ENCODE measurements at regions not wholly inside any gene's neighbourhood (a gene's known extent, or its start where the extent isn't known, plus 50 kb on each side); places are given as distances from the start of the nearest gene placed in this dataset.

GRCh38 chr7:46802479-46802878 is 779.4 kb downstream of the TNS3 start:
- TF ChIP-seq EZH2 (IDR thresholded peaks at IDR 0.05): no peak
- no peak for TF ChIP-seq CTCF (IDR thresholded peaks at IDR 0.05)
- no peak for TF ChIP-seq EZH2phosphoT487 (IDR thresholded peaks at IDR 0.05)
